ENCODE measurements at regions not wholly inside any gene's neighbourhood (a gene's known extent, or its start where the extent isn't known, plus 50 kb on each side); places are given as distances from the start of the nearest gene placed in this dataset.

GRCh38 chr6:48689498-48689897 lies 578.5 kb upstream of the PTCHD4 start:
- TF ChIP-seq ZNF70 (CRISPR knock-in tag; IDR thresholded peaks at IDR 0.05) (no peak), PATZ1 (CRISPR knock-in tag; IDR thresholded peaks at IDR 0.05; ENCODE audit: borderline replicate concordance) (no peak), OSR1 (CRISPR knock-in tag; IDR thresholded peaks at IDR 0.05) (no peak), CSDC2 (CRISPR knock-in tag; IDR thresholded peaks at IDR 0.05) (no peak), ZNF565 (CRISPR knock-in tag; conservative IDR thresholded peaks at IDR 0.05; ENCODE audit: low read depth) (no peak), GLIS3 (CRISPR knock-in tag; IDR thresholded peaks at IDR 0.05) (no peak)

Data from SK-N-SH treated with all-trans-retinoic acid at 6 μM for 48 hours (cell line).